IMR-90 (cell line): ENCODE measurements at regions not wholly inside any gene's neighbourhood (a gene's known extent, or its start where the extent isn't known, plus 50 kb on each side); places are given as distances from the start of the nearest gene placed in this dataset.

Experiments used
- ATAC-seq: fragments of 200-7000 bp; cut with Tn5 transposase; 2 replicates; pipeline ENCODE4 v1.9.1; 2020; ENCODE audit warnings: low read depth, mild to moderate bottlenecking, moderate library complexity
- BruUV-seq: library from RNA; stranded (reverse); fragments of 400-500 nt; replicated peaks from 2 replicates; lab custom pipeline; 2021; lab: Mats Ljungman, UMichigan
- CTCF ChIA-PET: fragments of 300-600 bp; formaldehyde crosslinking; extraction: SDS; loops from one replicate; lab custom pipeline; 2021; ENCODE audit warnings: antibody characterized with exemption; lab: Yijun Ruan, JAX
- POLR2A ChIA-PET: fragments of 300-600 bp; sonication (Branson Sonifier 250); formaldehyde crosslinking; loops from one replicate; lab custom pipeline; 2022; ENCODE audit warnings: antibody characterized with exemption; ENCODE audit not compliant: unreplicated experiment; lab: Charles Lee
- DNase-seq: peaks from one replicate; pipeline ENCODE4 v3.0.0; 2013
- H2AFZ ChIP-seq: replicated peaks from 2 replicates; pipeline ENCODE3; 2013; ENCODE audit warnings: low read length, mild to moderate bottlenecking; ENCODE audit not compliant: poor library complexity
- H2AK5ac ChIP-seq: 2 replicates; pipeline ENCODE4 v1.6.1; 2013; ENCODE audit warnings: low read depth, low read length, inconsistent platforms
- H2AK9ac ChIP-seq: replicated peaks from 2 replicates; pipeline ENCODE3; 2013; ENCODE audit warnings: mild to moderate bottlenecking, low read depth, low read length, moderate library complexity; ENCODE audit not compliant: poor library complexity
- H2BK120ac ChIP-seq: 2 replicates; pipeline ENCODE4 v1.6.1; 2013; ENCODE audit warnings: low read depth, low read length, inconsistent platforms
- H2BK15ac ChIP-seq: 3 replicates; pipeline ENCODE4 v1.6.1; 2013; ENCODE audit warnings: low read depth, low read length, inconsistent platforms
- H2BK20ac ChIP-seq: 2 replicates; pipeline ENCODE4 v1.6.1; 2013; ENCODE audit warnings: low read depth, mild to moderate bottlenecking, inconsistent platforms, low read length, moderate library complexity
- H2BK5ac ChIP-seq: 2 replicates; pipeline ENCODE4 v1.6.1; 2013; ENCODE audit warnings: mild to moderate bottlenecking, low read depth, low read length, inconsistent platforms; ENCODE audit not compliant: poor library complexity, severe bottlenecking
- H3K14ac ChIP-seq: replicated peaks from 2 replicates; pipeline ENCODE4 v1.6.1; 2013; ENCODE audit warnings: low read depth, low read length, inconsistent platforms
- H3K18ac ChIP-seq: 2 replicates; pipeline ENCODE4 v1.6.1; 2013; ENCODE audit warnings: low read depth, low read length, control low read depth
- H3K23ac ChIP-seq: 2 replicates; pipeline ENCODE4 v1.6.1; 2013; ENCODE audit warnings: low read depth, low read length, inconsistent platforms
- H3K27ac ChIP-seq: 2 replicates; pipeline ENCODE4 v1.5.1; 2013; ENCODE audit warnings: mild to moderate bottlenecking, control low read depth, low read length; ENCODE audit not compliant: insufficient read depth
- H3K27me3 ChIP-seq: 2 replicates; pipeline ENCODE4 v1.6.1; 2013; ENCODE audit warnings: low read length; ENCODE audit not compliant: control insufficient read depth, insufficient read depth
- H3K36me3 ChIP-seq: 2 replicates; pipeline ENCODE4 v1.6.1; 2013; ENCODE audit warnings: low read length, mixed read lengths; ENCODE audit not compliant: control insufficient read depth, insufficient read depth
- H3K4ac ChIP-seq: 2 replicates; pipeline ENCODE4 v1.6.1; 2013; ENCODE audit warnings: low read depth, low read length, inconsistent platforms
- H3K4me1 ChIP-seq: 2 replicates; pipeline ENCODE4 v1.6.1; 2013; ENCODE audit warnings: low read length, mixed read lengths; ENCODE audit not compliant: control insufficient read depth, insufficient read depth
- H3K4me2 ChIP-seq: 2 replicates; pipeline ENCODE4 v1.6.1; 2013; ENCODE audit warnings: low read depth, mild to moderate bottlenecking, control low read depth, low read length, moderate library complexity
- H3K4me3 ChIP-seq: 2 replicates; pipeline ENCODE4 v1.5.1; 2013; ENCODE audit warnings: low read depth, mild to moderate bottlenecking, control low read depth, low read length, moderate library complexity; ENCODE audit not compliant: insufficient read depth
- H3K56ac ChIP-seq: 2 replicates; pipeline ENCODE4 v1.6.1; 2013; ENCODE audit warnings: low read length, inconsistent platforms; ENCODE audit not compliant: insufficient read depth; ENCODE audit errors: extremely low read depth
- H3K79me1 ChIP-seq, 2 experiments: 2 replicates each; pipeline ENCODE4 v1.6.1; 2013; ENCODE audit warnings: low read length in 2 of 2, inconsistent platforms in 1 of 2, low read depth in 1 of 2
- H3K9ac ChIP-seq: 2 replicates; pipeline ENCODE4 v1.6.1; 2013; ENCODE audit warnings: low read depth, low read length, control low read depth
- H3K9me1 ChIP-seq: 2 replicates; pipeline ENCODE4 v1.6.1; 2013; ENCODE audit warnings: low read length, inconsistent platforms; ENCODE audit not compliant: insufficient read depth
- H3K9me3 ChIP-seq: 2 replicates; pipeline ENCODE4 v1.6.1; 2013; ENCODE audit warnings: low read length; ENCODE audit not compliant: control insufficient read depth, insufficient read depth
- H4K20me1 ChIP-seq: 2 replicates; pipeline ENCODE4 v1.6.1; 2013; ENCODE audit warnings: low read length, inconsistent platforms; ENCODE audit not compliant: insufficient read depth
- H4K5ac ChIP-seq: 2 replicates; pipeline ENCODE4 v1.6.1; 2013; ENCODE audit warnings: mild to moderate bottlenecking, low read depth, low read length, control low read depth
- H4K8ac ChIP-seq, 2 experiments: 2 replicates each; pipeline ENCODE4 v1.6.1; 2013; ENCODE audit warnings: low read depth in 2 of 2, low read length in 2 of 2, control low read depth in 1 of 2, inconsistent platforms in 1 of 2
- H4K91ac ChIP-seq: 2 replicates; pipeline ENCODE4 v1.6.1; 2013; ENCODE audit warnings: low read depth, low read length, inconsistent platforms; ENCODE audit not compliant: insufficient read depth
- BHLHE40 ChIP-seq: fragments of 150-350 bp; IDR thresholded peaks from 2 replicates; pipeline ENCODE4 v1.6.1; 2016; ENCODE audit warnings: mild to moderate bottlenecking, low read depth, low read length
- CEBPB ChIP-seq: IDR thresholded peaks from 2 replicates; pipeline ENCODE4 v1.6.1; 2012; ENCODE audit warnings: low read depth, low read length, improper control_type of control experiment
- CHD1 ChIP-seq: IDR thresholded peaks from 2 replicates; pipeline ENCODE4 v1.6.1; 2012; ENCODE audit warnings: low read depth, low read length, improper control_type of control experiment
- CTCF ChIP-seq: conservative IDR thresholded peaks from 2 replicates; pipeline ENCODE4 v1.5.1; 2012; ENCODE audit warnings: mild to moderate bottlenecking, low read depth, low read length, improper control_type of control experiment
- FOS ChIP-seq: fragments of 150-350 bp; IDR thresholded peaks from 2 replicates; pipeline ENCODE4 v1.6.1; 2016; ENCODE audit warnings: low read depth, low read length
- MAFK ChIP-seq: IDR thresholded peaks from 2 replicates; pipeline ENCODE4 v1.6.1; 2012; ENCODE audit warnings: low read depth, low read length, improper control_type of control experiment
- MXI1 ChIP-seq: IDR thresholded peaks from 2 replicates; pipeline ENCODE4 v1.6.1; 2012; ENCODE audit warnings: low read depth, mild to moderate bottlenecking, low read length, moderate library complexity, borderline replicate concordance
- NFE2L2 ChIP-seq: fragments of 150-350 bp; IDR thresholded peaks from 2 replicates; pipeline ENCODE4 v1.6.1; 2016; ENCODE audit warnings: low read depth, mild to moderate bottlenecking, low read length
- POLR2A ChIP-seq: IDR thresholded peaks from 2 replicates; pipeline ENCODE4 v1.6.1; 2012; ENCODE audit warnings: mild to moderate bottlenecking, low read depth, low read length
- RAD21 ChIP-seq: IDR thresholded peaks from 2 replicates; pipeline ENCODE4 v1.6.1; 2012; ENCODE audit warnings: low read length, improper control_type of control experiment
- RCOR1 ChIP-seq: IDR thresholded peaks from 2 replicates; pipeline ENCODE4 v1.6.1; 2012; ENCODE audit warnings: mild to moderate bottlenecking, low read length, improper control_type of control experiment; ENCODE audit not compliant: insufficient replicate concordance
- RFX5 ChIP-seq: IDR thresholded peaks from 2 replicates; pipeline ENCODE4 v1.8.0; 2012; ENCODE audit warnings: low read depth, mild to moderate bottlenecking, low read length, moderate library complexity
- SMC3 ChIP-seq: fragments of 150-350 bp; IDR thresholded peaks from 2 replicates; pipeline ENCODE4 v1.6.1; 2016; ENCODE audit warnings: low read depth, mild to moderate bottlenecking, antibody characterized with exemption, low read length, moderate library complexity
- USF2 ChIP-seq: fragments of 150-350 bp; IDR thresholded peaks from 2 replicates; pipeline ENCODE4 v1.6.1; 2017; ENCODE audit warnings: mild to moderate bottlenecking, antibody characterized with exemption, low read length, low read depth
- WGBS, 2 experiments: methylation state at CpG; one replicate each; pipeline versions ENCODE4 v1.1.5 to v1.1.7; 2013; ENCODE audit warnings: missing lambda C conversion rate in 2 of 2; ENCODE audit not compliant: insufficient read length in 1 of 2; ENCODE audit errors: extremely low coverage in 2 of 2; 5-methylcytosine and 5-hydroxymethylcytosine counted together
- dilution Hi-C: fragments of 300-500 bp; cut with HindIII; formaldehyde crosslinking; loops from one replicate; pipeline ENCODE4 v1.14.3; 2018; ENCODE audit warnings: low sequenced_read_pairs; ENCODE audit not compliant: unreplicated experiment
- in situ Hi-C: fragments of 300-500 bp; cut with MboI; formaldehyde crosslinking; loops from 3 replicates; pipeline ENCODE4 v1.14.3; 2019; ENCODE audit warnings: low sequenced_read_pairs, inconsistent platforms, mixed read lengths
- intact Hi-C: fragments of 100-400 bp; cut with micrococcal nuclease; formaldehyde crosslinking; loops from 2 replicates; pipeline ENCODE4 v1.10.0; 2022
- TF ChIP-seq, protein P1 (sequence below): fragments of 150-350 bp; IDR thresholded peaks from 2 replicates; pipeline ENCODE4 v1.6.1; 2016; ENCODE audit warnings: low read depth, mild to moderate bottlenecking, low read length, moderate library complexity, borderline replicate concordance

GRCh38 chr10:47223236-47223635 is 76.8 kb upstream of the GDF10 start:
- H2BK15ac ChIP-seq, result no peak overlapping the region
- no peaks in the 10 kb centered on the region for H3K36me3 ChIP-seq
- H3K79me1 ChIP-seq, result no peaks in the 10 kb centered on the region
- CTCF ChIA-PET, result no interaction called here
- H2BK5ac ChIP-seq, result no peak overlapping the region
- no peak overlapping the region for H3K9ac ChIP-seq
- H3K18ac ChIP-seq, result no peak overlapping the region
- no peak overlapping the region for H4K8ac ChIP-seq
- POLR2A ChIA-PET, result interaction anchor here (1.1 kb wide), 1 partner anchor 163 kb away, joined by 3 read pairs; no protein-coding TSS in a partner anchor
- ATAC-seq (peak; percentile 11; the same call in 1 of the 2 replicates), DNase-seq (no peak)
- no peaks in the 10 kb centered on the region for H4K20me1 ChIP-seq
- no TSS peak for BruUV-seq
- H2BK20ac ChIP-seq, result no peak overlapping the region
- no peak overlapping the region for H2AFZ ChIP-seq
- no peak overlapping the region for H3K4me2 ChIP-seq
- no peak overlapping the region for H3K14ac ChIP-seq
- H3K4ac ChIP-seq, result no peak overlapping the region
- H3K27me3 ChIP-seq, result peaks cover 24% of the 10 kb centered on the region
- H4K5ac ChIP-seq, result no peak overlapping the region
- WGBS, 2 experiments, result no CpG with 5 or more reads among the region's 1 CpG
- no peak overlapping the region for H3K4me3 ChIP-seq
- H3K4me1 ChIP-seq, result no peaks in the 10 kb centered on the region
- intact Hi-C loops (no loop called here), dilution Hi-C loops (no loop called here), in situ Hi-C loops (no loop called here)
- H2BK120ac ChIP-seq, result no peak overlapping the region
- H4K91ac ChIP-seq, result no peak overlapping the region
- no peak overlapping the region for H3K27ac ChIP-seq
- no peak overlapping the region for H3K23ac ChIP-seq
- no peak overlapping the region for H2AK5ac ChIP-seq
- no peak for TF ChIP-seq RFX5
- TF ChIP-seq, protein P1, sequence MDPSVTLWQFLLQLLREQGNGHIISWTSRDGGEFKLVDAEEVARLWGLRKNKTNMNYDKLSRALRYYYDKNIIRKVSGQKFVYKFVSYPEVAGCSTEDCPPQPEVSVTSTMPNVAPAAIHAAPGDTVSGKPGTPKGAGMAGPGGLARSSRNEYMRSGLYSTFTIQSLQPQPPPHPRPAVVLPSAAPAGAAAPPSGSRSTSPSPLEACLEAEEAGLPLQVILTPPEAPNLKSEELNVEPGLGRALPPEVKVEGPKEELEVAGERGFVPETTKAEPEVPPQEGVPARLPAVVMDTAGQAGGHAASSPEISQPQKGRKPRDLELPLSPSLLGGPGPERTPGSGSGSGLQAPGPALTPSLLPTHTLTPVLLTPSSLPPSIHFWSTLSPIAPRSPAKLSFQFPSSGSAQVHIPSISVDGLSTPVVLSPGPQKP, result no peak
- TF ChIP-seq RAD21, result no peak
- no peak for TF ChIP-seq CTCF
- TF ChIP-seq MAFK, result no peak
- TF ChIP-seq SMC3, result no peak
- no peak for TF ChIP-seq MXI1
- no peak for TF ChIP-seq FOS
- no peak for TF ChIP-seq CEBPB
- TF ChIP-seq CHD1, result no peak
- TF ChIP-seq BHLHE40, result no peak
- no peak for TF ChIP-seq NFE2L2
- TF ChIP-seq USF2, result no peak
- no peak for TF ChIP-seq POLR2A
- TF ChIP-seq RCOR1, result no peak
- no peak overlapping the region for H2AK9ac ChIP-seq
- no peak overlapping the region for H3K56ac ChIP-seq
- H3K9me1 ChIP-seq, result no peaks in the 10 kb centered on the region
- H3K9me3 ChIP-seq, result no peaks in the 10 kb centered on the region
